ENCODE measurements at regions not wholly inside any gene's neighbourhood (a gene's known extent, or its start where the extent isn't known, plus 50 kb on each side); places are given as distances from the start of the nearest gene placed in this dataset.

DNA sequence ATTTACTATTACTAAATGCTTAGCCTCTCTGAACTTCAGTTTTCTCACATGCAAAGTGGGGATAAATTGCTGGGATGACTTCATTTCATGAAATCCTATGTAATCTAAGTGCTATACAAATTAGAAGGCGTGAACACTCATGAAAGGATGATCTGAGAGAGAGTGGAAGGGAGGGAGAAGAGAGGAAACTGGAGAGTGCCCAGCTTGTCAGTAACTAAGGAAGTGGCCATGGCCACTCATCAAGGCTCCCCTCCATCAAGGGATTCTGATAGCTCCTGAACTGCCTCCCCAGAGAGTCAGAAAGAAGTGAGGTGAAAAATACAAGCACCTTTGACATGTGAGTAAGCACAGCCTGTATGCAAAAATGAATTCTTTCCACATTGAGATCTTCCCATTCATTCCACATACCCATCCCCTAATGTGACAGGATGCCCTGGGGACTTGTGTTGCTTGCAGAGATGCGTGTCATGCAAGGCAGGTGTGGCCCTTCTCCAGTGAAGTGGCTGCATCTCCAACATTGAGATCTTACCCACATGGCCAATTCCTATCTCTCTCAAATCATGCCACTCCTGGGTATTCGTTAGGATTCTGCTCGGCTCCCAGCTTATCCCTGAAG is 76.5 kb upstream of the ITPRID1 start:
- H3K4me3 ChIP-seq (ENCODE audit: low read depth, low read length): no peak overlapping the region
- DNase-seq (ENCODE audit: low read depth): no peak
- TF ChIP-seq, protein P1, sequence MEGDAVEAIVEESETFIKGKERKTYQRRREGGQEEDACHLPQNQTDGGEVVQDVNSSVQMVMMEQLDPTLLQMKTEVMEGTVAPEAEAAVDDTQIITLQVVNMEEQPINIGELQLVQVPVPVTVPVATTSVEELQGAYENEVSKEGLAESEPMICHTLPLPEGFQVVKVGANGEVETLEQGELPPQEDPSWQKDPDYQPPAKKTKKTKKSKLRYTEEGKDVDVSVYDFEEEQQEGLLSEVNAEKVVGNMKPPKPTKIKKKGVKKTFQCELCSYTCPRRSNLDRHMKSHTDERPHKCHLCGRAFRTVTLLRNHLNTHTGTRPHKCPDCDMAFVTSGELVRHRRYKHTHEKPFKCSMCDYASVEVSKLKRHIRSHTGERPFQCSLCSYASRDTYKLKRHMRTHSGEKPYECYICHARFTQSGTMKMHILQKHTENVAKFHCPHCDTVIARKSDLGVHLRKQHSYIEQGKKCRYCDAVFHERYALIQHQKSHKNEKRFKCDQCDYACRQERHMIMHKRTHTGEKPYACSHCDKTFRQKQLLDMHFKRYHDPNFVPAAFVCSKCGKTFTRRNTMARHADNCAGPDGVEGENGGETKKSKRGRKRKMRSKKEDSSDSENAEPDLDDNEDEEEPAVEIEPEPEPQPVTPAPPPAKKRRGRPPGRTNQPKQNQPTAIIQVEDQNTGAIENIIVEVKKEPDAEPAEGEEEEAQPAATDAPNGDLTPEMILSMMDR (IDR thresholded peaks at IDR 0.05; ENCODE audit: insufficient read depth, low read depth, low read length): no peak

DNA sequence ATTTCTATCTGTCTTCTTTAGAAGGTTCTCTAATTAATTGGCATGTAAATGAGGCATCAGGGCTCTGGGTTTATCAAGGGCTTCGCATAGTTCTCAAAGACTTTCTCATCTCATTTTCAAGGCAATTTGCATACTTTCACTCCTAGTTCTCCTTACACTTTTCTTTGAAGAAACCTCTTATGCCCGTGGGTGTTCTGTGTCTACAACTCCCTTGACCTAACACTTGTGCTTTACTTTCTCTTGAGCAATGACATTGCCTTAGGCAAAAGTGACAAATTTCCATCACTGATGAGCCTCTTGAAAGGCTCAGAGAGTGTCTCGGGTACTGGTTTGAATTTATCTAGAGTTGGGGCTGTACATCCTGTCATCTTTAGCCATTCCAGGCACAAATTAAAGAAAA is 74.7 kb upstream of the ITPRID1 start:
- TF ChIP-seq, protein P1 (IDR thresholded peaks at IDR 0.05; ENCODE audit: insufficient read depth, low read depth, low read length): no peak
- DNase-seq (ENCODE audit: low read depth): no peak
- no peak overlapping the region for H3K4me3 ChIP-seq (ENCODE audit: low read depth, low read length)

DNA sequence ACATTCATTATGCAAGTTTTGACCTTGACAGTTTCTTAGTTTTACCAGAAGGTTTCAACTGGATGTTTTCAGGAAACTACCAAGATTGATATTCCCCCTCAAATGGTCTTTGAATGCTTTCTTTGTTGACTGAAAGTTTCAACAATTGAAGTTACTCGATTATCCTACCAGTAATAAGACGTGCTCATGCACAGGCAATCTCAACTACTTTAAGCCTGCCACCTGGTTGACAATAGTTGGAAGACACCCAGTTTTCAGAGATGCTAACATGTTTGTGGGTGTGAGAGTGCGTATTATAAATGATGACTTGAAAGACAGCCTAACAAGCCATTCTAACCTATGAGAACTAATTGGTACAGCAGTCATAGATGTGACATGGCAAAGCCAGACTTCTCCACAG is 73.4 kb upstream of the ITPRID1 start:
- H3K4me3 ChIP-seq (ENCODE audit: low read depth, low read length): no peak overlapping the region
- TF ChIP-seq, protein P1 (IDR thresholded peaks at IDR 0.05; ENCODE audit: insufficient read depth, low read depth, low read length): no peak
- DNase-seq (ENCODE audit: low read depth): no peak

DNA sequence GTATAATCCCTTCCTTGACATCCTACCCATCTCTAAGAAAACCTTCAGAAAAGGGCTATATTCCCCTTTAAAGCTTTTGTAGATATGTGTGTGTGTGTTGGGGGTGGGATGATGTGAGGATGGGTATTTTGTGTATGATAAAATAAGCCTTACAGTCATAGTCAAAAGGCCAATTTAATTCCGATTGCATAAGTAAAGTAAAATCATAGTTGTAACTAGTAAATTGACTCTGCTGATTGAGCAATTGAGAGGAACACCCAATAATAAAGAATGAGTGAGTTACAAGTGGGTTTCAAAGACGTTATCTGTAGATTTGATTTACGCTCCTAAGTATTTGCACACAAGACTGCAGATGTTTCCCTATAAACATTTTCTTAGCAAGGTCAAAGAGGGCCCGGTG is 71.3 kb upstream of the ITPRID1 start:
- no peak for DNase-seq (ENCODE audit: low read depth)
- TF ChIP-seq, protein P1 (IDR thresholded peaks at IDR 0.05; ENCODE audit: insufficient read depth, low read depth, low read length): no peak

DNA sequence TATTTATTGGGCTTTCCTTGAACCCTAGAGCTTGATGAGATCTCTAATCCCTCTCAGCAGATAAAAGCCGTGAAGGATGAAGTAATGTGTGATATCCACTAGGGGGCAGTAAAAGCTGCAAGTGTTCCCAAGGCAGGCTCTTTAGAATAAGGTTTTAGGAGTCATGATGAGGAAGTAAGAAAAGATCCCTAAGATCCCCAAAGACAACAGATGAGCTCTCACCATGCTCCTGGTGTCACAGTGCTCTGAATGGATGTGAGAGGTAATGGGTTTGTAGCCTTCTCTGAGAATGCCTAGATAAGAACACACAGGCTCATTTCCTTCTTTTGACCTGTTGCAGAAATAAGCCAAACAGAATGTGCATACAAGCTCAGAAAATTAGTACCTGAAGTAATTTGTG is 70.4 kb upstream of the ITPRID1 start:
- peak; percentile 14 for DNase-seq (ENCODE audit: low read depth)
- no peak overlapping the region for H3K4me3 ChIP-seq (ENCODE audit: low read depth, low read length)
- TF ChIP-seq, protein P1 (IDR thresholded peaks at IDR 0.05; ENCODE audit: insufficient read depth, low read depth, low read length): peak; percentile 63

More for the DNA sequence above, 71.3 kb upstream of the ITPRID1 start:
- H3K4me3 ChIP-seq (ENCODE audit: low read depth, low read length): no peak overlapping the region

DNA sequence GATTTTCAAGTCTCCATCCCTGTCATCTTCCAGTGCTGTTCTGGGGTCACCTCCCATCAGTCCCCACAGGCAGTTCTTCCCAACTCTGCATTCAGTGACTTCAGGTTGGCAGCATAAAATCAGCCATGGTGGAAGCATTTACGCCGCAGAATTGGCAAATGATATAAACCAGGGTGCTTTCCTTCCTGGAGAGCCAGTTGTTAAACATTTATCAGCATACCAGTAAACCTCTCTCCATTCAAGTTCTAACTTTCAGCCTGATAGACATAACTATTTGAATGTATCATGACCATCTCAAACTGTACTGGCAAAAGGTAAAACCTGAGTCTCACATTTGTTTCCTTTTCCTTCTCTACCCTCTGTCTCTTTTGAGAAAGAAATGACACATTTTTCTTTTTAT is 69.7 kb upstream of the ITPRID1 start:
- TF ChIP-seq, protein P1 (IDR thresholded peaks at IDR 0.05; ENCODE audit: insufficient read depth, low read depth, low read length): no peak
- DNase-seq (ENCODE audit: low read depth): no peak
- H3K4me3 ChIP-seq (ENCODE audit: low read depth, low read length): no peak overlapping the region
